H1 (cell line): ENCODE measurements at regions not wholly inside any gene's neighbourhood (a gene's known extent, or its start where the extent isn't known, plus 50 kb on each side); places are given as distances from the start of the nearest gene placed in this dataset.

Source experiments
- RBBP5 ChIP-seq: IDR thresholded peaks from 2 replicates; pipeline ENCODE4 v1.7.1; 2012; ENCODE audit warnings: low read depth, mild to moderate bottlenecking, inconsistent platforms, low read length, moderate library complexity, borderline replicate concordance
- SP4 ChIP-seq: IDR thresholded peaks from 2 replicates; pipeline ENCODE4 v1.6.1; 2012; ENCODE audit warnings: low read length, inconsistent platforms

GRCh38 chr11:127925475-127925874 lies 661.9 kb downstream of the ETS1 start (continued):
- no peak for TF ChIP-seq RBBP5
- TF ChIP-seq SP4 = no peak
